Endothelial cell of umbilical vein (primary cell): ENCODE measurements at regions not wholly inside any gene's neighbourhood (a gene's known extent, or its start where the extent isn't known, plus 50 kb on each side); places are given as distances from the start of the nearest gene placed in this dataset.

Source experiments
- BruUV-seq: library from RNA; stranded (reverse); fragments of 400-500 nt; replicated peaks from 2 replicates; lab custom pipeline; 2021; lab: Mats Ljungman, UMichigan
- CTCF ChIA-PET: fragments of 300-600, 350-600 bp; sonication (Branson Sonifier 250); formaldehyde crosslinking; loops from one replicate; lab custom pipeline; 2021; ENCODE audit warnings: antibody characterized with exemption, inconsistent platforms; lab: Charles Lee
- POLR2A ChIA-PET: fragments of 300-600, 350-600 bp; sonication (Branson Sonifier 250); formaldehyde crosslinking; loops from one replicate; lab custom pipeline; 2021; ENCODE audit warnings: antibody characterized with exemption, inconsistent platforms; lab: Charles Lee
- DNase-seq: peaks from one replicate; pipeline ENCODE4 v3.0.0-alpha.2; 2011; ENCODE audit warnings: low read depth, low spot score
- FAIRE-seq: peaks from 2 replicates; lab custom pipeline; 2011; peaks lifted over from hg19 to GRCh38; lab: Jason Lieb, UNC
- H2AFZ ChIP-seq: 2 replicates; pipeline ENCODE4 v1.6.0; 2012; ENCODE audit warnings: low read depth, low read length, control low read depth, inconsistent platforms
- H3K27ac ChIP-seq: 2 replicates; pipeline ENCODE4 v1.5.1; 2011; ENCODE audit warnings: low read depth, mild to moderate bottlenecking, control low read depth, low read length, moderate library complexity; ENCODE audit not compliant: insufficient read depth
- H3K27me3 ChIP-seq, 2 experiments: 2 replicates each; pipeline versions ENCODE4 v1.6.0 to v1.6.1; 2011; ENCODE audit warnings: low read length in 2 of 2, mixed read lengths in 1 of 2; ENCODE audit not compliant: control insufficient read depth in 2 of 2, insufficient read depth in 2 of 2
- H3K36me3 ChIP-seq, 2 experiments: 2 replicates in 1 of 2; 3 replicates in 1 of 2; pipeline ENCODE4 v1.5.1; 2011; ENCODE audit warnings: low read length in 2 of 2, mild to moderate bottlenecking in 1 of 2, moderate library complexity in 1 of 2; ENCODE audit not compliant: control insufficient read depth in 2 of 2, insufficient read depth in 2 of 2; ENCODE audit errors: extremely low read depth in 1 of 2
- H3K4me1 ChIP-seq: 3 replicates; pipeline ENCODE4 v1.5.1; 2011; ENCODE audit warnings: mild to moderate bottlenecking, low read length; ENCODE audit not compliant: control insufficient read depth, insufficient read depth; ENCODE audit errors: extremely low read depth
- H3K4me2 ChIP-seq: 2 replicates; pipeline ENCODE4 v1.6.1; 2011; ENCODE audit warnings: low read length, control low read depth, mixed read lengths; ENCODE audit not compliant: insufficient read depth
- H3K4me3 ChIP-seq, 3 experiments: fragments of 200-600 bp in 1 of 3; sonication (generic), shearing (Covaris generic) in 1 of 3; replicated peaks in 1 of 3; 2 replicates each; pipeline ENCODE4 v1.5.1; 2011 to 2016; ENCODE audit warnings: control low read depth in 3 of 3, low read length in 3 of 3, mild to moderate bottlenecking in 2 of 3, inconsistent platforms in 1 of 3, low read depth in 1 of 3, moderate library complexity in 1 of 3; ENCODE audit not compliant: insufficient read depth in 1 of 3
- H3K79me2 ChIP-seq: 2 replicates; pipeline ENCODE4 v1.6.0; 2012; ENCODE audit warnings: low read length, inconsistent platforms; ENCODE audit not compliant: control insufficient read depth, insufficient read depth
- H3K9ac ChIP-seq: replicated peaks from 2 replicates; pipeline ENCODE3; 2011; ENCODE audit warnings: low read length, control low read depth; ENCODE audit not compliant: insufficient read depth; ENCODE audit errors: extremely low read depth
- H3K9me1 ChIP-seq: replicated peaks from 3 replicates; pipeline ENCODE4 v1.6.0; 2011; ENCODE audit warnings: mild to moderate bottlenecking, low read length; ENCODE audit not compliant: control insufficient read depth, insufficient read depth; ENCODE audit errors: extremely low read depth
- H3K9me3 ChIP-seq: replicated peaks from 2 replicates; pipeline ENCODE4 v1.5.1; 2012; ENCODE audit warnings: low read length, inconsistent platforms; ENCODE audit not compliant: control insufficient read depth, insufficient read depth
- H4K20me1 ChIP-seq: replicated peaks from 2 replicates; pipeline ENCODE3; 2011; ENCODE audit warnings: mild to moderate bottlenecking, low read length; ENCODE audit not compliant: control insufficient read depth, insufficient read depth; ENCODE audit errors: extremely low read depth
- CTCF ChIP-seq, 2 donors: IDR thresholded peaks; 1 replicate in 1 of 2; 2 replicates in 1 of 2; pipeline ENCODE4 v1.5.1; 2011; ENCODE audit warnings: low read length in 2 of 2, mild to moderate bottlenecking in 2 of 2, moderate library complexity in 2 of 2, control low read depth in 1 of 2, inconsistent platforms in 1 of 2, low read depth in 1 of 2; ENCODE audit not compliant: insufficient read depth in 1 of 2; ENCODE audit errors: extremely low read depth in 1 of 2
- EZH2 ChIP-seq: IDR thresholded peaks from 2 replicates; pipeline ENCODE4 v1.6.1; 2012; ENCODE audit warnings: borderline replicate concordance, low read depth, mild to moderate bottlenecking, moderate library complexity, low read length, inconsistent platforms; ENCODE audit not compliant: severe bottlenecking
- FOS ChIP-seq: IDR thresholded peaks from 2 replicates; pipeline ENCODE4 v1.6.1; 2011; ENCODE audit warnings: mild to moderate bottlenecking, low read length, moderate library complexity, borderline replicate concordance; ENCODE audit not compliant: insufficient read depth
- GATA2 ChIP-seq: IDR thresholded peaks from 2 replicates; pipeline ENCODE4 v1.7.0; 2011; ENCODE audit warnings: low read depth, mild to moderate bottlenecking, moderate library complexity, mixed read lengths, low read length; ENCODE audit not compliant: insufficient read length, insufficient read depth
- JUN ChIP-seq: IDR thresholded peaks from 2 replicates; pipeline ENCODE4 v1.6.1; 2011; ENCODE audit warnings: borderline replicate concordance, low read depth; ENCODE audit not compliant: insufficient read length, insufficient read depth
- MAX ChIP-seq: IDR thresholded peaks from 2 replicates; pipeline ENCODE4 v1.6.1; 2011; ENCODE audit not compliant: insufficient read depth, insufficient read length
- MYC ChIP-seq: IDR thresholded peaks from one replicate; pipeline ENCODE4 v1.6.1; 2011; ENCODE audit warnings: mild to moderate bottlenecking, low read depth, low read length
- POLR2A ChIP-seq: IDR thresholded peaks from 2 replicates; pipeline ENCODE4 v1.6.1; 2012; ENCODE audit warnings: low read depth, mild to moderate bottlenecking, control low read depth, low read length
- POLR2AphosphoS5 ChIP-seq: IDR thresholded peaks from 2 replicates; pipeline ENCODE4 v1.6.1; 2012; ENCODE audit warnings: low read depth, mild to moderate bottlenecking, control low read depth, low read length, moderate library complexity; ENCODE audit not compliant: insufficient read depth
- dilution Hi-C: fragments of 300-500 bp; cut with MboI; formaldehyde crosslinking; loops from one replicate; pipeline ENCODE4 v1.15.0; 2019; ENCODE audit warnings: low sequenced_read_pairs; ENCODE audit not compliant: extremely low pct_ligation_motif_present
- intact Hi-C: fragments of 100-400 bp; cut with micrococcal nuclease; formaldehyde crosslinking; loops from one replicate; pipeline ENCODE4 v1.10.0; 2022

DNA sequence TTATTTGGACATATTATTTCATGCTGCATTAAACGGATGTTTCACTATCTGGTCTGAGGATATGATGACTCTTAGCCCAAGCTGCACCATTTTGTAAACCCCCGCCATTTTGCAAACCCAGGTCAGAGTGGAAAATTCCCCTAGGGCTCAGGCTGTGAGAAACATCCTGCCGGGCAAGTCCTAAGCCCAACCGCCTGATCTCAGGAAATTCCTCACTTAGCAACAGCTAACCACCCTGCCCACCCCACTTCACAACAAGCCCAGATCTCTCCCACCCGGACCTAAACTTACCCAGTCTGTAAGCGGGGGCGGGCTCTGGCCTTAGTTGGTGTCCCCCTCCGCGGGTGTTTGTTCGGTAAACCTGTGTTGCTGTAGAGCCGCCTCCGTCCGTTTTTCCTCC lies 2747.1 kb downstream of the PCDH7 start:
- H3K9ac ChIP-seq: no peak overlapping the region
- H3K36me3 ChIP-seq: no peaks in the 10 kb centered on the region
- no peak overlapping the region for H2AFZ ChIP-seq
- TF ChIP-seq MAX (no peak), MYC (no peak), EZH2 (no peak), JUN (no peak), POLR2AphosphoS5 (no peak), GATA2 (no peak), POLR2A (no peak), CTCF (IDR thresholded peaks at IDR 0.05; ENCODE audit: extremely low read depth in 1 of 2, insufficient read depth in 1 of 2, low read depth in 1 of 2, low read length in 2 of 2) (no peak), FOS (no peak)
- H4K20me1 ChIP-seq: no peaks in the 10 kb centered on the region
- H3K27me3 ChIP-seq: no peaks in the 10 kb centered on the region
- no peaks in the 10 kb centered on the region for H3K79me2 ChIP-seq
- no peak overlapping the region for H3K27ac ChIP-seq
- intact Hi-C loops (no loop called here), dilution Hi-C loops (no loop called here)
- ChIA-PET CTCF (no interaction called here), POLR2A (no interaction called here)
- DNase-seq (no peak), FAIRE-seq (no peak)
- peaks cover 4% of the 10 kb centered on the region for H3K9me3 ChIP-seq
- no peaks in the 10 kb centered on the region for H3K4me1 ChIP-seq
- no peak overlapping the region for H3K4me3 ChIP-seq
- no TSS peak for BruUV-seq
- no peaks in the 10 kb centered on the region for H3K9me1 ChIP-seq
- no peak overlapping the region for H3K4me2 ChIP-seq
